ENCODE measurements at regions not wholly inside any gene's neighbourhood (a gene's known extent, or its start where the extent isn't known, plus 50 kb on each side); places are given as distances from the start of the nearest gene placed in this dataset.

GRCh38 chrX:63285375-63285774 is 65.8 kb downstream of the SPIN4 start:
- no peaks in the 10 kb centered on the region for H3K27me3 ChIP-seq
- intact Hi-C loops (cut with DNase I), result no loop called here
- no peaks in the 10 kb centered on the region for H3K36me3 ChIP-seq
- H3K9me3 ChIP-seq, result peaks cover 0 to 7% (median 0%) of the 10 kb centered on the region in 12 donors
- 75 to 97% (median 86%) methylated on average over 1 of the region's 1 CpG for WGBS, 4 donors
- no peak for ATAC-seq
- H3K4me1 ChIP-seq, result peaks cover 0 to 14% (median 0%) of the 10 kb centered on the region in 12 donors
- no peak overlapping the region for H3K4me3 ChIP-seq
- H3K27ac ChIP-seq, result no peak overlapping the region
- no peak for DNase-seq
- TF ChIP-seq POLR2A (IDR thresholded peaks at IDR 0.05) (no peak), CTCF (IDR thresholded peaks at IDR 0.05) (no peak)

- intact Hi-C loops (cut with DNase I), result no loop called here
- DNase-seq (no peak), ATAC-seq (no peak)
- 54 to 82% (median 69%) methylated on average over 2 of the region's 2 CpGs for WGBS, 4 donors
- no peak for TF ChIP-seq CTCF (IDR thresholded peaks at IDR 0.05)
- TF ChIP-seq POLR2A (IDR thresholded peaks at IDR 0.05), result no peak
- Histone ChIP-seq H3K27me3 (no peaks in the 10 kb centered on the region), H3K27ac (no peak overlapping the region), H3K36me3 (no peaks in the 10 kb centered on the region), H3K9me3 (peaks cover 0 to 7% (median 0%) of the 10 kb centered on the region in 12 donors), H3K4me3 (no peak overlapping the region), H3K4me1 (peaks cover 0 to 14% (median 0%) of the 10 kb centered on the region in 12 donors)
Observed at GRCh38 chrX:63284659-63285058, 66.5 kb downstream of the SPIN4 start.

- no peak for TF ChIP-seq POLR2A (IDR thresholded peaks at IDR 0.05)
- no peak for TF ChIP-seq CTCF (IDR thresholded peaks at IDR 0.05)
- Histone ChIP-seq H3K36me3 (no peaks in the 10 kb centered on the region), H3K4me3 (no peak overlapping the region), H3K9me3 (peaks cover 0 to 7% (median 0%) of the 10 kb centered on the region in 12 donors), H3K27ac (no peak overlapping the region), H3K4me1 (peaks cover 0 to 14% (median 0%) of the 10 kb centered on the region in 12 donors), H3K27me3 (no peaks in the 10 kb centered on the region)
- WGBS, 4 donors, result 85 to 95% (median 94%) methylated on average over 4 of the region's 4 CpGs
- ATAC-seq (peak in 1 of 4 donors; percentile 27), DNase-seq (no peak)
- intact Hi-C loops (cut with DNase I), result no loop called here
Observed at GRCh38 chrX:63283348-63283747, 67.8 kb downstream of the SPIN4 start.

- Histone ChIP-seq H3K9me3 (peaks cover 0 to 7% (median 0%) of the 10 kb centered on the region in 12 donors), H3K27ac (no peak overlapping the region), H3K4me1 (peaks cover 0 to 14% (median 0%) of the 10 kb centered on the region in 12 donors), H3K27me3 (no peaks in the 10 kb centered on the region), H3K36me3 (no peaks in the 10 kb centered on the region), H3K4me3 (no peak overlapping the region)
- ATAC-seq, result no peak
- TF ChIP-seq CTCF (IDR thresholded peaks at IDR 0.05), result no peak
- TF ChIP-seq POLR2A (IDR thresholded peaks at IDR 0.05), result no peak
- no peak for DNase-seq
- intact Hi-C loops (cut with DNase I), result no loop called here
Observed at GRCh38 chrX:63282828-63283227, 68.3 kb downstream of the SPIN4 start.

All from heart left ventricle (tissue), 16 donors.